ENCODE measurements at regions not wholly inside any gene's neighbourhood (a gene's known extent, or its start where the extent isn't known, plus 50 kb on each side); places are given as distances from the start of the nearest gene placed in this dataset.

- TF ChIP-seq CREB5 (CRISPR knock-in tag; IDR thresholded peaks at IDR 0.05; ENCODE audit: low read depth) (peak; percentile 44; the same call in 1 of the 2 replicates), ESRRG (CRISPR knock-in tag; IDR thresholded peaks at IDR 0.05) (no peak), ISL1 (CRISPR knock-in tag; IDR thresholded peaks at IDR 0.05) (peak; percentile 65), CSRNP3 (CRISPR knock-in tag; IDR thresholded peaks at IDR 0.05) (peak; percentile 75), PPARA (CRISPR knock-in tag; IDR thresholded peaks at IDR 0.05; ENCODE audit: borderline replicate concordance) (no peak), BACH2 (CRISPR knock-in tag; IDR thresholded peaks at IDR 0.05; ENCODE audit: borderline replicate concordance) (no peak), ZNF565 (CRISPR knock-in tag; conservative IDR thresholded peaks at IDR 0.05; ENCODE audit: low read depth) (no peak), CSDC2 (CRISPR knock-in tag; IDR thresholded peaks at IDR 0.05) (no peak), OSR1 (CRISPR knock-in tag; IDR thresholded peaks at IDR 0.05) (no peak), ZFP3 (CRISPR knock-in tag; IDR thresholded peaks at IDR 0.05) (no peak), ARNTL (CRISPR knock-in tag; IDR thresholded peaks at IDR 0.05; ENCODE audit: borderline replicate concordance, low read depth) (no peak), SNAI2 (CRISPR knock-in tag; IDR thresholded peaks at IDR 0.05) (no peak)
Measured at GRCh38 chr5:93930098-93930497, 188.7 kb upstream of the POU5F2 start (continued).

GRCh38 chr5:93929131-93929530 lies 187.7 kb upstream of the POU5F2 start:
- ATAC-seq, result peak; percentile 64
- no peak for TF ChIP-seq CSRNP3 (CRISPR knock-in tag; IDR thresholded peaks at IDR 0.05)
- TF ChIP-seq TSHZ2 (CRISPR knock-in tag; IDR thresholded peaks at IDR 0.05), result no peak
- TF ChIP-seq BACH2 (CRISPR knock-in tag; IDR thresholded peaks at IDR 0.05; ENCODE audit: borderline replicate concordance), result no peak
- no peak for TF ChIP-seq PATZ1 (CRISPR knock-in tag; IDR thresholded peaks at IDR 0.05; ENCODE audit: borderline replicate concordance)

- TF ChIP-seq POU6F1 (CRISPR knock-in tag; IDR thresholded peaks at IDR 0.05; ENCODE audit: borderline replicate concordance, low read depth) (no peak), OSR1 (CRISPR knock-in tag; IDR thresholded peaks at IDR 0.05) (no peak), TOX (CRISPR knock-in tag; IDR thresholded peaks at IDR 0.05; ENCODE audit: borderline replicate concordance) (no peak), ARNTL (CRISPR knock-in tag; IDR thresholded peaks at IDR 0.05; ENCODE audit: borderline replicate concordance, low read depth) (no peak)
- ATAC-seq, result no peak; the same call in 1 of the 3 replicates
Measured at GRCh38 chr5:93926831-93927620, 185.6 kb upstream of the POU5F2 start.
